Gastrocnemius medialis (tissue), 4 donors: ENCODE measurements at regions not wholly inside any gene's neighbourhood (a gene's known extent, or its start where the extent isn't known, plus 50 kb on each side); places are given as distances from the start of the nearest gene placed in this dataset.

Experiments
- POLR2A ChIP-seq, 2 donors: fragments of 450-650 bp; IDR thresholded peaks; one replicate each; pipeline ENCODE4 v1.6.1; 2017; ENCODE audit warnings: antibody characterized with exemption in 2 of 2, mild to moderate bottlenecking in 2 of 2, moderate library complexity in 2 of 2
- TF ChIP-seq, protein P1 (sequence below), 5 experiments: fragments of 450-650 bp in 3 of 5; fragments of 200-600 bp in 2 of 5; sonication (generic) in 2 of 5; IDR thresholded peaks in 4 of 5; conservative IDR thresholded peaks in 1 of 5; 1 replicate in 4 of 5; 2 replicates in 1 of 5; pipeline ENCODE4 v1.5.1; 2016 to 2019; ENCODE audit warnings: antibody characterized with exemption in 5 of 5, mild to moderate bottlenecking in 3 of 5, moderate library complexity in 3 of 5

DNA sequence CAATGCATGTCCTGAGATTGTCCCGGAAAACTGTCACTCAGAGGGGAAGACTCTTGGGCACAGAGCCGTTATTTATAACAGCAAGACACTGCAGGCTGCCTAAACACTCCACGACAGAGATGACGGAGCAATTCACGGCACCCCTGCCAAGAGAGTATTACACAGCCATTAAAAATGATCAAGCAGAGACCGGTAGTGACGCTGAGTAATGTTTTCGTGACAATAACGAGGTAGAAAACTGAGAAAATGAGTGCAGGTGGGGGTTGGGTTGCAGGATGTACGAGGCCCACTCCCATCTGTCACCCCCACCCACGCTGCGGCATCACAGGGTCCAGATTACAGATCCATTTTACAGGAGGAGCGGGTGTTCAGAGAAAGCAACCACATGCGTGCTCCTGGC lies 58.9 kb upstream of the LINGO1 start:
- TF ChIP-seq, protein P1, sequence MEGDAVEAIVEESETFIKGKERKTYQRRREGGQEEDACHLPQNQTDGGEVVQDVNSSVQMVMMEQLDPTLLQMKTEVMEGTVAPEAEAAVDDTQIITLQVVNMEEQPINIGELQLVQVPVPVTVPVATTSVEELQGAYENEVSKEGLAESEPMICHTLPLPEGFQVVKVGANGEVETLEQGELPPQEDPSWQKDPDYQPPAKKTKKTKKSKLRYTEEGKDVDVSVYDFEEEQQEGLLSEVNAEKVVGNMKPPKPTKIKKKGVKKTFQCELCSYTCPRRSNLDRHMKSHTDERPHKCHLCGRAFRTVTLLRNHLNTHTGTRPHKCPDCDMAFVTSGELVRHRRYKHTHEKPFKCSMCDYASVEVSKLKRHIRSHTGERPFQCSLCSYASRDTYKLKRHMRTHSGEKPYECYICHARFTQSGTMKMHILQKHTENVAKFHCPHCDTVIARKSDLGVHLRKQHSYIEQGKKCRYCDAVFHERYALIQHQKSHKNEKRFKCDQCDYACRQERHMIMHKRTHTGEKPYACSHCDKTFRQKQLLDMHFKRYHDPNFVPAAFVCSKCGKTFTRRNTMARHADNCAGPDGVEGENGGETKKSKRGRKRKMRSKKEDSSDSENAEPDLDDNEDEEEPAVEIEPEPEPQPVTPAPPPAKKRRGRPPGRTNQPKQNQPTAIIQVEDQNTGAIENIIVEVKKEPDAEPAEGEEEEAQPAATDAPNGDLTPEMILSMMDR (IDR thresholded peaks at IDR 0.05 in 4 of 5, conservative IDR thresholded peaks at IDR 0.05 in 1 of 5), result no peak
- no peak for TF ChIP-seq POLR2A (IDR thresholded peaks at IDR 0.05)
